A549 (cell line): ENCODE measurements at regions not wholly inside any gene's neighbourhood (a gene's known extent, or its start where the extent isn't known, plus 50 kb on each side); places are given as distances from the start of the nearest gene placed in this dataset.
A peak's percentile ranks its signal among the peaks of the same experiment; 100 is the strongest.
"Not testable (repeated sequence)": the region's sequence is repeated elsewhere in the genome, so short reads cannot be mapped to it uniquely, and the experiment has no call there.

ENCODE experiments used
- ATAC-seq, 2 experiments: fragments of 200-7000 bp in 1 of 2; fragments of >200 bp in 1 of 2; cut with Nextera tagmentation in 1 of 2; cut with Tn5 transposase in 1 of 2; 3 replicates each; pipeline versions ENCODE4 v1.8.0 to v1.9.1; 2018 to 2020; ENCODE audit warnings: mild to moderate bottlenecking in 1 of 2, moderate library complexity in 1 of 2
- CTCF ChIA-PET: fragments of 300-600 bp; sonication (Branson Sonifier 250); formaldehyde crosslinking; extraction: SDS; loops from one replicate; lab custom pipeline; 2021; ENCODE audit warnings: antibody characterized with exemption, inconsistent platforms; lab: Yijun Ruan, JAX
- POLR2A ChIA-PET: fragments of 350-600 bp; formaldehyde crosslinking; extraction: SDS; loops from one replicate; lab custom pipeline; 2021; ENCODE audit warnings: antibody characterized with exemption, inconsistent platforms; lab: Yijun Ruan, JAX
- DNase-seq, 2 experiments: peaks; one replicate each; pipeline versions ENCODE4 v3.0.0 to v3.0.0-alpha.2; 2011 to 2016; ENCODE audit warnings: low read depth in 1 of 2, low spot score in 1 of 2
- FAIRE-seq: peaks from 2 replicates; lab custom pipeline; 2011; peaks lifted over from hg19 to GRCh38; lab: Jason Lieb, UNC
- H3K27ac ChIP-seq, 2 experiments: fragments of >200 bp; sonication (Bioruptor Twin); formaldehyde crosslinking; 3 replicates each; pipeline ENCODE4 v1.5.1; 2016 to 2017
- H3K4me1 ChIP-seq: fragments of >200 bp; sonication (Bioruptor Twin); formaldehyde crosslinking; 3 replicates; pipeline ENCODE4 v1.6.1; 2016
- H3K4me2 ChIP-seq: fragments of >200 bp; sonication (Bioruptor Twin); formaldehyde crosslinking; 3 replicates; pipeline ENCODE4 v1.6.1; 2016
- H3K4me3 ChIP-seq: fragments of >200 bp; sonication (Bioruptor Twin); formaldehyde crosslinking; 3 replicates; pipeline ENCODE4 v1.5.1; 2016
- H3K9me3 ChIP-seq: fragments of >200 bp; sonication (Bioruptor Twin); formaldehyde crosslinking; 3 replicates; pipeline ENCODE4 v1.6.1; 2016
- BCL3 ChIP-seq: fragments of >200 bp; sonication (Bioruptor Twin); formaldehyde crosslinking; IDR thresholded peaks from 3 replicates; pipeline ENCODE4 v1.6.1; 2016
- CHD2 ChIP-seq: fragments of 150-350 bp; IDR thresholded peaks from 2 replicates; pipeline ENCODE4 v1.6.1; 2014; ENCODE audit warnings: low read length; ENCODE audit not compliant: partially characterized antibody
- EHMT2 ChIP-seq: fragments of 200-600 bp; sonication (generic); IDR thresholded peaks from 2 replicates; pipeline ENCODE4 v1.6.1; 2016; ENCODE audit warnings: antibody characterized with exemption, low read depth, mild to moderate bottlenecking, moderate library complexity
- ESRRA ChIP-seq: fragments of 150-350 bp; IDR thresholded peaks from 2 replicates; pipeline ENCODE4 v1.6.1; 2014; ENCODE audit warnings: mild to moderate bottlenecking, low read length, borderline replicate concordance
- FOSL2 ChIP-seq, 2 experiments: fragments of 450-650 bp in 1 of 2; fragments of >200 bp in 1 of 2; sonication (Bioruptor Twin) in 1 of 2; formaldehyde crosslinking; IDR thresholded peaks; 2 replicates each; pipeline versions ENCODE4 v1.5.0 to v1.6.1; 2016 to 2020; ENCODE audit warnings: mild to moderate bottlenecking in 1 of 2, moderate library complexity in 1 of 2
- GATA3 ChIP-seq: IDR thresholded peaks from 2 replicates; pipeline ENCODE4 v1.6.1; 2012; ENCODE audit warnings: borderline replicate concordance
- MAFK ChIP-seq: fragments of 450-650 bp; IDR thresholded peaks from 2 replicates; pipeline ENCODE4 v1.6.1; 2014; ENCODE audit not compliant: partially characterized antibody
- MAX ChIP-seq: IDR thresholded peaks from 2 replicates; pipeline ENCODE4 v1.6.1; 2012
- MAZ ChIP-seq: fragments of 150-350 bp; IDR thresholded peaks from 2 replicates; pipeline ENCODE4 v1.6.1; 2014; ENCODE audit warnings: antibody characterized with exemption, low read depth, low read length, borderline replicate concordance
- MYC ChIP-seq: IDR thresholded peaks from 2 replicates; pipeline ENCODE4 v1.6.1; 2012; ENCODE audit warnings: mild to moderate bottlenecking, inconsistent platforms, low read length, improper control_type of control experiment, borderline replicate concordance
- PBX3 ChIP-seq: IDR thresholded peaks from 2 replicates; pipeline ENCODE4 v1.6.1; 2012
- POLR2A ChIP-seq: IDR thresholded peaks from 2 replicates; pipeline ENCODE4 v1.6.1; 2012; ENCODE audit warnings: mild to moderate bottlenecking, low read length
- POLR2AphosphoS2 ChIP-seq: conservative IDR thresholded peaks from 2 replicates; pipeline ENCODE4 v1.6.1; 2012; ENCODE audit warnings: low read length, improper control_type of control experiment, inconsistent platforms
- TFCP2L1 ChIP-seq: fragments of 250-450 bp; sonication (Bioruptor Pico); IDR thresholded peaks from 2 replicates; pipeline ENCODE4 v1.5.0; 2021; ENCODE audit warnings: mild to moderate bottlenecking
- TP53 ChIP-seq: fragments of 250-450 bp; sonication (Bioruptor Pico); IDR thresholded peaks from 2 replicates; pipeline ENCODE4 v1.5.0; 2021; ENCODE audit warnings: mild to moderate bottlenecking, moderate library complexity
- WGBS: methylation state at CpG from one replicate; pipeline ENCODE4 v1.1.6; 2017; ENCODE audit errors: missing lambda C conversion rate; 5-methylcytosine and 5-hydroxymethylcytosine counted together

- Histone ChIP-seq H3K4me3 (no peak overlapping the region), H3K9me3 (peaks cover 3% of the 10 kb centered on the region; the same call in 1 of the 3 replicates), H3K4me2 (no peak overlapping the region), H3K27ac (peak overlapping the region; percentile 8 to 84; a peak in 4 of 6 replicates), H3K4me1 (peaks cover 32% of the 10 kb centered on the region)
- POLR2A ChIA-PET, result interaction anchor here (1.0 kb wide), 1 partner anchor 11 kb away, joined by 3 read pairs; no protein-coding TSS in a partner anchor
- ATAC-seq, result no peak
- WGBS, result 83% methylated on average over 7 of the region's 7 CpGs
- FAIRE-seq, result no peak
- CTCF ChIA-PET, result interaction anchor here (0.9 to 1.3 kb wide), 4 partner anchors 10 to 149 kb away, joined by 3 read pairs; no protein-coding TSS in a partner anchor
- no peak for DNase-seq
- TF ChIP-seq POLR2A, result no peak
Measured at GRCh38 chr10:21347043-21347784, 178.3 kb downstream of the SKIDA1 start.

- H3K27ac ChIP-seq, result peak overlapping the region; percentile 38 to 82
- CTCF ChIA-PET, result interaction anchor here (1.5 to 2.0 kb wide), 2 partner anchors 21 to 153 kb away, joined by 4 to 7 read pairs; no protein-coding TSS in a partner anchor
- no peak; a peak in 1 of 6 replicates for ATAC-seq
- TF ChIP-seq MAFK (no peak), CHD2 (no peak), ESRRA (no peak), PBX3 (no peak), POLR2AphosphoS2 (no peak)
- POLR2A ChIA-PET, result no interaction called here
- 96% methylated on average over 3 of the region's 3 CpGs for WGBS
- DNase-seq, result no peak
- no peak for FAIRE-seq
- H3K4me1 ChIP-seq, result peaks cover 23% of the 10 kb centered on the region
- no peak overlapping the region for H3K4me2 ChIP-seq
- no peak overlapping the region for H3K4me3 ChIP-seq
- H3K9me3 ChIP-seq, result peaks cover 3% of the 10 kb centered on the region; the same call in 1 of the 3 replicates
Measured at GRCh38 chr10:21343087-21343486, 182.4 kb downstream of the SKIDA1 start.

GRCh38 chr10:21342499-21342898 lies 183.0 kb downstream of the SKIDA1 start:
- H3K9me3 ChIP-seq; FAIRE-seq; H3K4me3 ChIP-seq; DNase-seq; POLR2A ChIA-PET; H3K4me2 ChIP-seq; TF ChIP-seq FOSL2 (IDR thresholded peaks at IDR 0.05): not testable (repeated sequence)
- TF ChIP-seq FOSL2 (CRISPR knock-in tag; IDR thresholded peaks at IDR 0.05), result peak; percentile 45
- 68% methylated on average over 1 of the region's 1 CpG for WGBS
- CTCF ChIA-PET, result interaction anchor here (0.9 to 2.0 kb wide), 4 partner anchors 10 to 390 kb away, joined by 3 to 7 read pairs (median 4); no protein-coding TSS in a partner anchor
- ATAC-seq, result peak in 1 of 2 experiments; percentile 42; a peak in 2 of 6 replicates
- peaks cover 23% of the 10 kb centered on the region for H3K4me1 ChIP-seq
- H3K27ac ChIP-seq, result peak overlapping the region; percentile 38 to 82

- DNase-seq, result no peak
- WGBS, result 62% methylated on average over 3 of the region's 3 CpGs
Measured at GRCh38 chr10:21340331-21340730, 185.2 kb downstream of the SKIDA1 start.

More at GRCh38 chr10:21340331-21340730, 185.2 kb downstream of the SKIDA1 start:
- no peaks in the 10 kb centered on the region for H3K9me3 ChIP-seq
- TF ChIP-seq TP53 (CRISPR knock-in tag) (no peak), MYC (no peak), TFCP2L1 (no peak), BCL3 (no peak), MAZ (no peak), GATA3 (peak; percentile 78; the same call in 1 of the 2 replicates), EHMT2 (no peak), MAX (0 out of 2 replicates have a peak, but pooled peaks have one; percentile 15)
- peak overlapping the region; percentile 4; the same call in 1 of the 3 replicates for H3K4me2 ChIP-seq
- ATAC-seq, result no peak
- H3K4me3 ChIP-seq, result no peak overlapping the region
- H3K27ac ChIP-seq, result peak overlapping the region; percentile 54 to 82
- ChIA-PET CTCF (interaction anchor here (0.6 to 1.3 kb wide), 3 partner anchors 62 to 555 kb away, joined by 3 to 4 read pairs (median 3); no protein-coding TSS in a partner anchor), POLR2A (interaction anchor here (1.0 to 1.2 kb wide), 2 partner anchors 10 to 24 kb away, joined by 3 to 4 read pairs; no protein-coding TSS in a partner anchor)
- FAIRE-seq, result no peak
- H3K4me1 ChIP-seq, result peaks cover 42% of the 10 kb centered on the region
